ENCODE measurements at regions not wholly inside any gene's neighbourhood (a gene's known extent, or its start where the extent isn't known, plus 50 kb on each side); places are given as distances from the start of the nearest gene placed in this dataset.
"Not testable (repeated sequence)": the region's sequence is repeated elsewhere in the genome, so short reads cannot be mapped to it uniquely, and the experiment has no call there.

DNA sequence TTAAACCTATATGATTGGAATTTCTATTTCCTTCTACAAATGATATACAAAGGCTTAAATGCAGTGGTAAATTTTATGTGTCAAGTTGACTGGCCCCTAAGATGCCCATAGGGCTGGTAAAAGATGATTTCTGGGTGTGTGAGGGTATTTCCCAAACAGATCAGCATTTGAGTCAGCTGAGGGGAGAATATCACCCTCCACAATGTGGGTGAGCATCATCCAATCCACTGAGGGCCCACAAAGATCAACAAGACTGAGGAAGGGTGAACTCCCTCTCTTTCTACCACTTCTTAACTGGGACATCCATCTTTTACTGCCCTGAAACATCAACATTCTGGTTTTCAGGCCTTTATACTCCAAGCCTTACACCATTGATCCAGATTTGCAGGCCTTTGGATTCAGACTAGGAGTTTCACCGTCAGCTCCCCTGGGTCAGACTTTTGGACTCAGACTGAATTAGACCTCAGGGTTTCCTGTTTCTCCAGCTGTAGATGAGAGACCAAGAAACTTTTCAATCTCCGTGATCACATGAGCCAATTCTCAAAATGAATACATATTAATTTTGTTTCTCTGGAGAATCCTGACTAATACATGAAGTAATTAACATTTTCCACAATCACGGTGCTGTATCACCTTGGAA is 1020.7 kb upstream of the SLIT2 start:
- no peak for DNase-seq (ENCODE audit: low read depth)

DNA sequence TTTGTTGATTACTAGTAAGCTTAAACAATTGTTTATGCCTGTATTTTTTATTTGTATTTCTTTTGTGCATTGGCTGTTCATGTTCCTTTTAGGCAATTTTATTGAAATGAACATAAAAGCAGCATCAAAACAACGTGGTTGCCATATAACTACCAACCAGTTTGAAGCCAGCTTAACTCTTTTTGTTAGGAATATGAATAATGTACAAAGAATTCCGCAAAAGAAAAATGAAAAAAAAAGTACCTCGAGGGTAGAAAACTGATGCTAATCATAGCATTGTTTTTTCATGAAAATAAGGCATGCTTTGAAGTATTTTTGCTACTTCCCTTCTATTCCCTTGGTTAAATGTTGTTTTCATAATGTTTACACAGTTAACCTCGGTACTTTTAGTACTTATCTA is 1024.0 kb upstream of the SLIT2 start:
- DNase-seq (ENCODE audit: low read depth), result peak; percentile 66

DNA sequence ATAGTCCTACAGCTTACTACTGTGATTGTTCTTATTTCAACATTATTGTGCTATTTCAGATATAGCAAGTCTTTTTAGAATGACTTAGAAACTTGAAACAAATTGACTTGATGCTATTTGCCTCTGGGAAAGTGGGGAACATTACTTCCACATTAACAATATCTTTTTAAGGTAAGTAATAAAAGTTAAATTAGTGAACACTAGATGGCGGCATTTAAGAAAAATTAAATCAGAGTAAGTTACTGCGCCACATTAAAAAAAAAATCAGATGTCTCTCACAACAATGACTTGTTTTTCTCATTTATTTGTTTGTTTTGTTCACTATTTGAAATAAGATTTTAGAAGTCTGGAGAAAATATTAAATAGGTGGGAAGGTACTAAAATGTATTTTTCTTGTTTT is 1026.9 kb upstream of the SLIT2 start:
- DNase-seq (ENCODE audit: low read depth), result peak; percentile 64

DNA sequence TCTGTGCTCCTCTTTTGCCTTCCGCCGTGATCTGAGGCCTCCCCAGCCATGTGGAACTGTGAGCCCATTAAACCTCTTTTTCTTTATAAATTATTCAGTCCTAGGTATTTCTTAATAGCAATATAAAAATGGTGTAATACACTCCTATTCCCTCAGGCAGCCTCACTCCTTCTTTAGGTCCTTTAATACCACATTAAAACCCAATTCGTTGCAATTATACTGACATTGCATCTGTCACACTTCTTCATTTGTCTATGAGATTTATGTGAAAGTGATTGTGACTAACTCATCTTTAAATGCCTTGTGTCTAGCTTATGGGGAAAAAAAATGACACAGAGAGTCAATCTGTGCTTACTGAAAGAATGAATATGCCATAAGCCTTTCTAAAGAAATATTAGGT is 1035.2 kb upstream of the SLIT2 start:
- DNase-seq (ENCODE audit: low read depth), result no peak

DNA sequence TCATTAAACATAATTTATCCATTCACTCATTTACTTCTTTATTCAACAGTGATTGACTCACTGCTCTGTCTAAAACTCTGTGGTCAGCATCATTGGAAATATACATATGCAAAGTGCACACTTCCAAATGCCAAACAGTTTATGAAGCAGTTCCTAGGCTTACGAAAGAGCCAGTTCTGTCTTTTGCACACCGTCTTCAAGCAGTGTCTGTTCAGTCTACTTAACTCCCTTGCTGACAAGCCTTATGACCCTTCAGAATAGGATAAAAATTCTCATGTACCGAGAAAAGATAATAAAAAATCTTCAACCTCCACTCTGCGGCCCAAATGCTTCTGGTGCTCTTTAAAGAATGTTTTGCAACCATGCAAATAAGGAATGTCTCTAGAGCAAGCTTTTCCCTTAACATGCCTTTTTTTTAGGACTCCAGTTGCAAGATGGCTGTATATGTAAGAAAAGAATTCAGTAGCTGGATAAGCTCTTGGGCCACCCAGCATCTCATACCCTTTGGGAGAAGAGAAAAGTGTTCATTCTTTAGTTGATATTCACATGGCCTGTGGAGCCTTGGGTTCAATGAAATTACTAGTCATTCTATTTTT is 1037.0 kb upstream of the SLIT2 start:
- DNase-seq (ENCODE audit: low read depth), result no peak

DNA sequence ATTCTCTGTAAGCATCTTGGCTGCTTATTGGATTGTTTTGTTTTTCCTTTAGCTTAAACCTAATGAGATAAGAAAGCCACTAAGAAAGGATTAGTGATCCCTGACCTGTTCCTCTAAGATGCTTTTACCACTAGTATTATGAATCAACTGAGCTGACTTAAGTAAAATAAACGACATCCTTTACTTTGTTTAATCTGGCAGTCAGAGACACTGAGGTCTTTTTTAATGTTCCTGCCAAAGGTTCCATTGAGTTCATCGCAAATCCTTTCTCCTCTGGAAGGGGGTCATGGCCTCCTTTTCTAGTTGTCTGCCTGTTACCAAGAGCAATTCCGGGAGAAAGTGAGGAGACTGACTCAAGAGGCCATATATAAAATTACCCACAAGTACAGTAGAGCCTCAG is 1038.3 kb upstream of the SLIT2 start:
- DNase-seq (ENCODE audit: low read depth), result no peak

DNA sequence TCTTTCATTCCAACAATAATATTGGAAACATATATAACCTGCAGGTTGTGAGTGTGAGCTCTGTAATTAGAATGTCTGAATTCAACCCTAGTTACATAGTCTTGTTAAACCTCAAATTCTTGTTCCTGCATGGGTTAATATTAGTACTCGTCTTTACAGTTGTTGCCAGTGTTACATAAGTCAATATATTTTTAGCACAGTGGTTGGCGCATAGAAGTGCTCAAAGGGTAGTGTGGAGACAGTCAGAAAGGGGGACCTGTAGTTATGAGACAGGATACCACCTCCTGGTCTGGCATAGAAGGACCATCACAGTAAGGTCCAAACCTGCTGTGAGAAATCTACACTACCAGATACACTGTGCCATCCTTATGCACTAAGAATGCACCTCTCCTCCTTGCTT is 1045.9 kb upstream of the SLIT2 start:
- no peak for DNase-seq (ENCODE audit: low read depth)

DNA sequence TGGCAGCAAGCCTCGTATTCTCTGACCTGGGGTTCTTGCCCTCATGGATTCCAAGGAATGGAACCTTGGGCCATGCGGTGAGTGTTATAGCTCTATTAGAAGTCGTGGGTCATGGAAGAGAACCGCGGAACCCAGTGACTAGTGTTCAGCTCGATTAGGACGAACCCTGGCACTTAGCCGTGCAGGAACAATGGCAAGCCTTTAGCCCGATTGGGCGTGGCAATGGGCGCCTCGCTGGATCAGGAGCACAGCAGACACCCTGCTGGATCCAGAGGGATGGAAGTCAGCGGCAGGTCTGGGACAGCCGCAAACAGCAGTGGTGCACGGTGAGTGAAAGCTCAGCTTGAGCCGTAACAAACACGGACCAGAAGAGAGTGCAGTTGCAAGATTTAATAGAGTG is 1053.9 kb upstream of the SLIT2 start:
- not testable (repeated sequence) for DNase-seq (ENCODE audit: low read depth)

DNA sequence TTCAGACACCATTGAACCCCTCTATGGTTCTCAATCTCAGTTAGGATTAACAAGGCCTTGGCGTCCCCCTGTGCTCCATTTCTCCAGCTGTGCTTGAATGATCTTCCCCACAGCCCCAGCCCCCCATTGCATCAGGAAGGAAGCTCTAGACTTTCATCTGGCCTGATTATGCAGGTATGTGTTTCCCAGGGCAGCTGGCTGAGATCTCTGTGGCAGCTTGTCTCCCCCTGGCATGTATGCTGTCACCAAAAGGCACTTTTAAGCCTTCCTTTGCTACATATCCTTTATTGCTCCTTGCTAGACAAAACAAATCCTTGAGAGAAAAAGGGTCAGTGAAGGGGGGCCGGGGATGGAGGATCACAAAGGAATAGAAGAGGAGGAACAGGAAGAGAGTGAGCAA is 1056.0 kb upstream of the SLIT2 start:
- DNase-seq (ENCODE audit: low read depth), result no peak

DNA sequence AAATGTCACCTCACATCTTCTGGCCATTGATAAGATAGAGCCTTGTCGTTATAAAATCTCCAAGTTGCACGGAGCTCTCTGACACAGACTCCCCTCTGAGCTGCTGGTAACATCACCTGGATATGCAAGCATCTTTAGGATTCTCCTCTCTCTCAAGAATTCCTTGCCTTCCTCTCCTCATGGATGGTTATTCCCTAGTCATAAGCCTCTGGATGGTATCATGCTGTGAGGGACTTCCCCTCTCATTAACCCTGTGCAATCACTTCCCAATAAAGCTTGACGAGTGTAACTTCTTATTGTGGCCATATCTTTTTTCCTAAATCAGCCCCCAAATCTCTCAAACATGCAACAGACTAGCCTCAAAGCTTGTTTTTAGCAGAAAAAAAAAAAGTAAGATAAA is 1057.0 kb upstream of the SLIT2 start:
- DNase-seq (ENCODE audit: low read depth), result no peak

DNA sequence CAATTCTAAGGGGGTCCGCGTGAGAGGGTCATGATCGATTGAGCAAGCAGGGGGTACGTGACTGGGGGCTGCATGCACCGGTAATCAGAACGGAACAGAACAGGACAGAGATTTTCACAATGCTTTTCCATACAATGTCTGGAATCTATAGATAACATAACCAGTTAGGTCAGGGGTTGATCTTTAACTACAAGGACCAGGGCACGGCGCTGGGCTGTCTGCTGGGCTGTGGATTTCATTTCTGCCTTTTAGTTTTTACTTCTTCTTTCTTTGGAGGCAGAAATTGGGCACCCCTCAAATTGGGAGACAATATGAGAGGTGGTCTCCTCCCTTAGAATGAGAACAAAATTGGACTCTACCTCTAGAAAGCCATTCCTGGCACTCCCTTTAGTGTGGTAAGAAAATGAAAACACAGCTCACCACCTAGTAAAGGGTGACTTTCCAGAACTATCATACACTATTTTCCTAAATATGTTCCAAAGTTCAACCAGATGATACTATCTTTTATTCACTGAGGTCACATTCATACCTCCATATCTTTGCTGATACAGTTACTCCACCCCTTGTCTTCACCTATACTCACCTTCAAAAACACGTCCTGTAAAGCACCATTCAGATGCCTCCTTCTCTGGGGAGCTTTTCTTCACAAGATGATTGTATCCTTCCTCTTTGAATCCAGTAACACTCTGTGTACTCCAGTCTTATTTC is 1058.3 kb upstream of the SLIT2 start:
- DNase-seq (ENCODE audit: low read depth), result no peak

DNA sequence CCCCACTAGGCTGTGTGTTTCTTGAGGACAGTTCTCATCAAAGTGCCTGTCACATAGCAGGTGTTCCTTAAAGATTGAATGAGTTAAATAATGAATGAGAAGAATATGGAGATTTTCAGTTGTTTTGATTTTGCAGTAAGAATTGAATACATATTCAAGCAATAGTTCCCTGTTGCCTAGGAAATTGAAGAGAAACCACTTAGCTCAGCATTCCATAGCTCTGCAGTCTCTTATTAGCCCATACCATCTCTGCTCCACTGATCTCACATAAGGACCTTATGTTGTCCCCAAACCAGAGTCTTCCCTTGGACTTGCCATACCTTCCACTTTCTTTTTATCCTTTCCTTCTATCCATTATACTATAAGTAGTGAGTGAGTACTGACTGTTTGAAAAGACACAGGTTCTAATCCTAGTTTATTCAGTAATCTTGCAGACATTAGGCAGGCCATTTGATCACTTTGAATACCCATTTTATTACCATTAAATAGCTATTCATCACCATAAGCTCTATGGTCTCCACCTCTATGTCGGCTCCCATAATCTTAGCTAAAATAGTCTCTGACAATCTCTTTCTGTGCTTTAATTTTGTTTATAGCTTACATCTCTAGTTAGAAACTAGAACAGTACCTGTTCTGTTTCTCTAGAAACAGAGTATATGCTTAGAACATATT is 1059.6 kb upstream of the SLIT2 start:
- DNase-seq (ENCODE audit: low read depth), result no peak

DNA sequence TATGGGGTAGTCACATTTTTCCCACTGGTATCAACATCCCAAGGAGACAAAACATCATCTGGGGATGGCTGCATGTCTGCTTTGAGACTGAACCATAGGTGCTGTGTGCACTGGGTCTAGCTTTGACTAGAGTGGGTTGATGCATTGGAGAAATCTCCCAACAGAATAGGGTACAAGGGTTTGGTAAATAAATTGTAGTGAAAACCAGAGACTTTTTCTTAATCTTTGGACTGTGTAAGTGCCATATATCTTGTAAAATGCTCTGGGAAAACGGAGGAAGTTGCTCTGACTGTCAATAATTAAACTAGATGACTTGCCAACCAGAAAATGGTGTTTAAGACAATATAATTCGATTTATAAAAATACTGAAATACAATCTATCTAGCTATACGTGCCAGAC is 1064.0 kb upstream of the SLIT2 start:
- no peak for DNase-seq (ENCODE audit: low read depth)

DNA sequence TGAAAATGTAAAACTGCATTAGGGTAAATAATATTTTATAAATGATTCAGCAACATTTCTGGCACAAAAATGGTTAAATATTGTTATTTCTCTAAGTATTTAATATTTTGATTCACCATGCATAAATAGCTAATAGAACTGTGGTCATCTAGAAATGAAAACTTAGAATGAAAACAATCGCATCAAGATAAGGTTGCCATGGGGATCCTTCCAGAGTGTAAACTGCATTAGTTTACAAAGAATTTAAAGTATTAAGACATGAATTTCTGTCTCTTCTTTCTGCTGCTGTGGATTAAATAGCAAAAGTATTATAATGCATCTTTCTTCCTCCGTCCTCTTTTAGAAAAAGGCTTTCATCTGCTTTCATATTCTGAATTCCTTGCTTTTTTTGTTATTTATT is 1064.6 kb upstream of the SLIT2 start:
- no peak for DNase-seq (ENCODE audit: low read depth)

DNA sequence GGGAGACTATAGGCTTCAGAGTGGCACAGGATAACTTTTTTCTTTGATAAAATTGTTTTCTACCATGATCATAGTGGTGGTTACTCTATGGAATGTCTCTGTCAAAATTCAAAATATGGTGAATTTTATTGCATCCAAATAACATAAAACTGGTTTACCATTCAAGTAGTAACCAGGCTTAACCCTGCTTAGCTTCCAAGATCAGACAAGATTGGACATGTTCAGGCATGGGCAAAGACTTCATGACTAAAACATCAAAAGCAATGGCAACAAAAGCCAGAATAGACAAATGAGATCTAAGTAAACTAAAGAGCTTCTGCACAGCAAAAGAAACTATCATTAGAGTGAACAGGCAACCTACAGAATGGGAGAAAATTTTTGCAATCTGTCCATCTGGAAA is 1070.1 kb upstream of the SLIT2 start:
- not testable (repeated sequence) for DNase-seq (ENCODE audit: low read depth)

DNA sequence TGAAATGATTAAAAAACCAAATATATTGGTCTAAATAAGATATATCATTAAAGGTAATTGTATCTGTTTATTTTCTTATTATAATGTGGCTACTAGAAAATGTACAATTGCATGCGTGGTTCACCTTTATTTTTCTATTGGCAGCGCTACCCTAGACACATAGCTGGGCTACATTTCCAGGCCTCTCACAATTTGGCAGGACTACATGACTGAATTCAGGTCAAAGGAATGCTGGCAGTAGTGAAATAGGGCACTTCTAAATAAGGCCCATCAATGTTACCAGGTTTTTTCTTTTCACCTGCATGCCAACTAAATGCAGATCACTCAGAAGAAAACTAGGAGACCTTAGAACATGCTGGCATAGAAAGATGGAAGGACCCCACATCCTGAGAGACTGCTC is 1072.9 kb upstream of the SLIT2 start:
- DNase-seq (ENCODE audit: low read depth), result no peak

DNA sequence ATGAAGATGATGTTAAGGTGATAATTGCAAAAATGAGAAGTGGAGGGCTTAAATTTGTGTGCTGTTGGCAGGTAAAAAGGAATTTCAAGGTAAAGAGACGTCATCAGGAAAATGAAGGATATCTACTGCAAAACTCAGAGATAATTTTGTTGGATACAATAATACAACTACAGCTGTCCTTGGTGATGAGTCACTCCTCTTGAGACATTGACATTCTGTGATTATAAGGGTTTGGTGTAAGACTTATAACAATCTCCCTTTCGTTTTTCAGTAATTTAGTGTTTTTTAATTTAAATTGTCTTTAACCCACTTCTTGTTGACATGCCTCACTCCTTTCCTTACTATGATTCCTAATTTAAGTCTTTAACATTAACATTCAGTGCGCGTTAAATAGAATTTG is 1074.1 kb upstream of the SLIT2 start:
- DNase-seq (ENCODE audit: low read depth), result peak; percentile 56

DNA sequence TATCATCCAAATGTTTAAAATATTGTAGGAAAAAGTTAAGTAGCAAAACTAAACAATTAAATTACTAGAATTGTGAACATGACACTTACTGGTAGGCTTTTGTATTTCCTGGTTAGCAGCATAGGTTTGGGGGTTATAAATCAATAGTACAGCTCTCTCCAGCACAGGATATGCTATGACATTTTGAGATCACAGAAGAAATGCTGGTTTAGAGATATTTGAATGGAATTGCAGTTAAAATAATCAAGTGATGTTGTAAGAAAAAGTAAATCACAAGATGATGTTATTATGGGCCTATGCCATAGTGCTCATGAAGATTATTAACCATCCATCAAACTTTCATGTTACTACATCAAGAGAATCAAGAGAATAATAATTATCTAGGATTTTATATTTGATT is 1079.9 kb upstream of the SLIT2 start:
- DNase-seq (ENCODE audit: low read depth), result no peak

DNA sequence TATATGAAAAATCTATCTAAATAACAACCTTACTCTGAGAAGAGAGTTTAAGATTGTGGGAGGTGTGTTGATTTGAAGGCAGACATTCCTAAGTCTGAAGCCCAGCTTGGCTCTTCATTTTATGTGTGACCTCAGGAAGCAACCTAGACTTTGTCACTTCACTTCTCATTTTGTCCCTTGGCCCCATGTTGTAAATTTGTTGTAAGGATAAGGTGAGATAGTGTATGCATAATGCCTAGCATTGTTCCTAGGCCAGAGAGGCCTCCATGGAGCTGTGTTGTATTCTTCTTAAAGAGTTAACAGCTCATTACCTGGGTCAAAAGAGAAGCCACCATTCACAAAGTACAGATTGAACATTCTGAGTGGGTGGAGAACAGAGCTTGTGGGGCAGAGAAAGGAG is 1084.4 kb upstream of the SLIT2 start:
- DNase-seq (ENCODE audit: low read depth), result no peak

DNA sequence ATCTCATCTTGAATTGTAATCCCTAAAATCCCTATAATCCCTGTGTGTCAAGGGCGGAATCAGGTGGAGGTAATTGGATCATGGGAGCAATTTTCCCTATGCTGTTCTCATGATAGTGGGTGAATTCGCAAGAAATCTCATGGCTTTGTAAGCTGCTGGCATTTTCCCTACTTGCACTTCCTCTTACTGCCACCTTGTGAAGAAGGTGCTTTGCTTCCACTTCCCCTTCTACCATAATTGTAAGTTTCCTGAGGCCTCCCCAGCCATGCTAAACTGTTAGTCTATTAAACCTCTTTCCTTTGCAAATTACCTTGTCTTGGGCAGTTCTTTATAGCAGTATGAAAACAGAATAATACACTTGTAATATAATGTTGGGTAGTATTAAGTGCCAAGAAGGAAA is 1087.4 kb upstream of the SLIT2 start:
- no peak for DNase-seq (ENCODE audit: low read depth)

DNA sequence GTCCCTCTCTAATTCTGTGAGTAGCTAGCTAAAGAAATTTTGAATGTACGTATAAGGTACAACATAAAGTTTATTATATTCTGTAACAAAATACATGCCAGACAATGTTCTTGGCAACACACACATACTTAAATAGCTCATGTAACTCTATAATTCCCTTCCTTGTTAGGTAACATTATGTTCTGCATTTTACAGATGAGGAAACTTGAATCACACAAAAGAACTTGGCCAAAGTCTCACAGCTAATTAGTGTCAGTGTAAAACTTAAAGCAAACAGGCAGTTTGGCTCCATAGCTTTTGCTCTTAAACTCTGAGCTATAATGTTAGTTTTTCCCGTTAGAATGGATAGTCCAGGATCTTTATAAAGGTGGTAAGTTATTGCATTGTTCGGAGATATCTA is 1091.8 kb upstream of the SLIT2 start:
- no peak for DNase-seq (ENCODE audit: low read depth)

DNA sequence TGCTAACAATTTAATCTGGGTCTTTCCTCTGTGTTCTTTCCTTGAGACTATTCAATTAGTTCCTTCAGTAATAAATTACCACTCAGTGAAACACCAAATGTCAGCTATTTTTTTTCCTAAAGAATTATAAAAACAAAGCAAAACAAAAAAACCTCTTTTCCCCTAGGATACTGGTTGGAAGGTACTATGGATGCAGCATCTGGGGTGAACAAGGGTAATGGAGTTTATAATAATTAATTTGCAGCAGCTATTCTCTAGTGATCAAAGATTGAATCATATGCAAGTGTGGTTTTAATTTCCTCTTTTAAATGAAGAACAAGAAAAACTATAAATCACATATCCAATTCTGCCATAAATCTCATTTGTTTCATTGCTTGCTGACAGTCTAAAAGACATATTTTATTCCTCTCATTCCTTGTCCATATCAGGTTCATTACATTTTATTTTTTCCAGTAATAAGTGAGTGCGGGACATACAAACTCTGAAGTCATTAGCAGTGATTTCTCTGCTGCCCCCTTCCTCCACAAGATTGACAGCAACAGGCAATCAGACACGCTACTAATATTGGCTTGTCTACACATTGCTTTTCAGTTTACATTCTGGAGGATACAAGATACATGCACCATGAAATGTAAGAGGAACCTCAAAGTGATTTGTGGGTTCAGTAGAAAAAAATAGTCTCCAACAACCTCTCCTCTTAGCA is 1093.4 kb upstream of the SLIT2 start:
- DNase-seq (ENCODE audit: low read depth), result no peak

DNA sequence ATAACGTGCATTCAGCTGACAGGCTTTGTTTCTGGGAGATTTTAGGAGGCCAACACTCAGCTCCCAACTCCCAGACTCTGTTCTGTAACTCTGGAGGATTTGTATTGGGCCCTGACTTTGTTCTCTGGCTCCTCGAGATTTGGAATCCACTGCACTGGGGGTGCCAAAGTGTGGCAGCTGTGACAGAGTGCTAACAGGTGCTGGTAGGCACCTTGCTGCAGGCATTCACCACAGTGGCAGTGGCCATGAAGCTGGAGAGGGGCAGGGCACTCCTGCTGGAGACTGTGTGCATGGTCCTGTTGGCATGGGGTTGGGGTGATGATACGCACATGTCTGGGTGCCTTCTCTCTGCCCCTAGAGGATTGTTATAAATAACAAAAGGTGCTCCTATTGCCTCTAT is 1094.9 kb upstream of the SLIT2 start:
- no peak for DNase-seq (ENCODE audit: low read depth)
